H9 (cell line): ENCODE measurements at regions not wholly inside any gene's neighbourhood (a gene's known extent, or its start where the extent isn't known, plus 50 kb on each side); places are given as distances from the start of the nearest gene placed in this dataset.

Experiments used
- DNase-seq: peaks from one replicate; pipeline ENCODE4 v3.0.0-alpha.2; 2017
- H2AFZ ChIP-seq: one replicate; pipeline ENCODE4 v1.6.1; 2013; ENCODE audit warnings: mild to moderate bottlenecking, low read length, control low read depth, moderate library complexity
- H2AK5ac ChIP-seq: 2 replicates; pipeline ENCODE4 v1.6.1; 2013; ENCODE audit warnings: low read length, control low read depth, mixed read lengths; ENCODE audit not compliant: insufficient read length
- H2BK120ac ChIP-seq: one replicate; pipeline ENCODE4 v1.6.1; 2013; ENCODE audit warnings: low read depth, mild to moderate bottlenecking, low read length, control low read depth, inconsistent platforms; ENCODE audit not compliant: poor library complexity, severe bottlenecking
- H2BK12ac ChIP-seq: 2 replicates; pipeline ENCODE4 v1.6.1; 2013; ENCODE audit warnings: low read length, control low read depth, mixed read lengths, low read depth; ENCODE audit not compliant: insufficient read length
- H2BK15ac ChIP-seq: 2 replicates; pipeline ENCODE4 v1.6.1; 2013; ENCODE audit warnings: low read depth, low read length, control low read depth
- H2BK20ac ChIP-seq: one replicate; pipeline ENCODE4 v1.6.1; 2013; ENCODE audit warnings: low read depth, mild to moderate bottlenecking, low read length, control low read depth, inconsistent platforms; ENCODE audit not compliant: poor library complexity, severe bottlenecking
- H2BK5ac ChIP-seq: 2 replicates; pipeline ENCODE4 v1.6.1; 2013; ENCODE audit warnings: low read length, control low read depth, mixed read lengths; ENCODE audit not compliant: insufficient read length
- H3K14ac ChIP-seq: 2 replicates; pipeline ENCODE4 v1.6.1; 2013; ENCODE audit warnings: low read length, control low read depth; ENCODE audit not compliant: insufficient read depth
- H3K18ac ChIP-seq: 2 replicates; pipeline ENCODE4 v1.6.1; 2013; ENCODE audit warnings: low read depth, mild to moderate bottlenecking, mixed read lengths, low read length, control low read depth; ENCODE audit not compliant: insufficient read length
- H3K23ac ChIP-seq: 2 replicates; pipeline ENCODE4 v1.6.1; 2013; ENCODE audit warnings: low read length, control low read depth, mixed read lengths, low read depth; ENCODE audit not compliant: insufficient read length
- H3K23me2 ChIP-seq: 2 replicates; pipeline ENCODE4 v1.6.1; 2013; ENCODE audit warnings: low read depth, mild to moderate bottlenecking, mixed read lengths, low read length, control low read depth; ENCODE audit not compliant: insufficient read length, poor library complexity, severe bottlenecking
- H3K27ac ChIP-seq: 2 replicates; pipeline ENCODE4 v1.5.1; 2013; ENCODE audit warnings: low read length, control low read depth, mixed read lengths, low read depth; ENCODE audit not compliant: insufficient read length
- H3K27me3 ChIP-seq: 2 replicates; pipeline ENCODE4 v1.6.1; 2013; ENCODE audit warnings: low read length, control low read depth, inconsistent platforms; ENCODE audit not compliant: insufficient read depth
- H3K4ac ChIP-seq: 2 replicates; pipeline ENCODE4 v1.6.1; 2013; ENCODE audit warnings: low read depth, mild to moderate bottlenecking, control low read depth, inconsistent platforms, low read length, moderate library complexity
- H3K4me1 ChIP-seq: 2 replicates; pipeline ENCODE4 v1.6.1; 2013; ENCODE audit warnings: low read length, control low read depth, inconsistent platforms; ENCODE audit not compliant: insufficient read depth
- H3K4me2 ChIP-seq: 2 replicates; pipeline ENCODE4 v1.6.1; 2013; ENCODE audit warnings: low read length, control low read depth, mixed read lengths; ENCODE audit not compliant: insufficient read length, insufficient read depth
- H3K56ac ChIP-seq: 2 replicates; pipeline ENCODE4 v1.6.1; 2013; ENCODE audit warnings: low read depth, mild to moderate bottlenecking, mixed read lengths, low read length, control low read depth; ENCODE audit not compliant: insufficient read length
- H3K79me1 ChIP-seq: 2 replicates; pipeline ENCODE4 v1.6.1; 2013; ENCODE audit warnings: low read depth, mild to moderate bottlenecking, moderate library complexity, low read length, control low read depth, inconsistent platforms; ENCODE audit not compliant: insufficient read depth, poor library complexity, severe bottlenecking
- H3K79me2 ChIP-seq: 2 replicates; pipeline ENCODE4 v1.6.1; 2013; ENCODE audit warnings: low read length, control low read depth, inconsistent platforms; ENCODE audit not compliant: insufficient read depth
- H3K9ac ChIP-seq: 2 replicates; pipeline ENCODE4 v1.6.1; 2013; ENCODE audit warnings: low read length, control low read depth, mixed read lengths; ENCODE audit not compliant: insufficient read length; ENCODE audit errors: extremely low read depth
- H3K9me3 ChIP-seq: one replicate; pipeline ENCODE4 v1.6.1; 2013; ENCODE audit warnings: low read depth, low read length, inconsistent platforms; ENCODE audit not compliant: control insufficient read depth
- H3T11ph ChIP-seq: one replicate; pipeline ENCODE4 v1.6.1; 2013; ENCODE audit warnings: mild to moderate bottlenecking, low read length, control low read depth, inconsistent platforms
- H4K20me1 ChIP-seq: one replicate; pipeline ENCODE4 v1.6.1; 2013; ENCODE audit not compliant: control insufficient read depth, insufficient read length, insufficient read depth
- H4K5ac ChIP-seq: 2 replicates; pipeline ENCODE4 v1.6.1; 2013; ENCODE audit warnings: low read depth, mild to moderate bottlenecking, mixed read lengths, low read length, control low read depth; ENCODE audit not compliant: insufficient read length
- H4K8ac ChIP-seq: replicated peaks from 2 replicates; pipeline ENCODE4 v1.6.1; 2013; ENCODE audit warnings: low read length, control low read depth, mixed read lengths, low read depth; ENCODE audit not compliant: insufficient read length
- H4K91ac ChIP-seq: 2 replicates; pipeline ENCODE4 v1.6.1; 2013; ENCODE audit warnings: low read depth, mild to moderate bottlenecking, moderate library complexity, mixed read lengths, low read length, control low read depth; ENCODE audit not compliant: insufficient read length
- H3K27ac Mint-ChIP-seq, 3 experiments: 2 replicates in 2 of 3; 3 replicates in 1 of 3; pipeline ENCODE4 v1.8.0; 2020 to 2021; ENCODE audit warnings: mixed read lengths in 3 of 3, mild to moderate bottlenecking in 1 of 3, moderate library complexity in 1 of 3
- H3K27me3 Mint-ChIP-seq: 2 replicates; pipeline ENCODE4 v1.8.0; 2021; ENCODE audit warnings: low read depth, mild to moderate bottlenecking, moderate library complexity, mixed read lengths
- H3K36me3 Mint-ChIP-seq, 3 experiments: 2 replicates in 2 of 3; 3 replicates in 1 of 3; pipeline ENCODE4 v1.8.0; 2020 to 2021; ENCODE audit warnings: low read depth in 3 of 3, mixed read lengths in 3 of 3; ENCODE audit not compliant: insufficient read depth in 1 of 3
- H3K4me1 Mint-ChIP-seq, 2 experiments: 2 replicates each; pipeline ENCODE4 v1.8.0; 2020; ENCODE audit warnings: mixed read lengths in 2 of 2
- H3K4me3 Mint-ChIP-seq, 2 experiments: 2 replicates in 1 of 2; 3 replicates in 1 of 2; pipeline ENCODE4 v1.8.0; 2020 to 2021; ENCODE audit warnings: mild to moderate bottlenecking in 2 of 2, mixed read lengths in 2 of 2, moderate library complexity in 1 of 2
- H3K9me3 Mint-ChIP-seq, 2 experiments: 2 replicates in 1 of 2; 3 replicates in 1 of 2; pipeline ENCODE4 v1.8.0; 2020; ENCODE audit warnings: mild to moderate bottlenecking in 2 of 2, mixed read lengths in 2 of 2, moderate library complexity in 1 of 2
- CTCF ChIP-seq: fragments of 200-600 bp; sonication (generic); conservative IDR thresholded peaks from 3 replicates; pipeline ENCODE4 v1.8.0; 2021; ENCODE audit warnings: antibody characterized with exemption, mild to moderate bottlenecking
- WGBS: extraction: QIAGEN DNeasy Blood & Tissue Kit; methylation state at CpG from one replicate; pipeline ENCODE4 v1.1.7; 2013; ENCODE audit warnings: missing lambda C conversion rate, low lambda C conversion rate, mixed read lengths; ENCODE audit not compliant: insufficient read length; ENCODE audit errors: extremely low coverage; 5-methylcytosine and 5-hydroxymethylcytosine counted together

GRCh38 chr1:4224684-4225467 lies 324.8 kb upstream of the C1orf174 start:
- H3K9ac ChIP-seq = no peak overlapping the region
- no peaks in the 10 kb centered on the region for H3K23me2 ChIP-seq
- no peaks in the 10 kb centered on the region for H3K79me1 ChIP-seq
- H2AFZ ChIP-seq = no peak overlapping the region
- Mint-ChIP-seq H3K36me3 (no peaks in the 10 kb centered on the region; a peak in 1 of 7 replicates), H3K27me3 (peaks cover 4% of the 10 kb centered on the region), H3K4me3 (no peak overlapping the region), H3K4me1 (no peaks in the 10 kb centered on the region), H3K27ac (no peak overlapping the region), H3K9me3 (peaks cover 0 to 4% of the 10 kb centered on the region in 2 experiments; a peak in 2 of 5 replicates)
- no peaks in the 10 kb centered on the region for H3K79me2 ChIP-seq
- H3K14ac ChIP-seq = no peak overlapping the region
- no peak overlapping the region for H3K4me2 ChIP-seq
- H3K56ac ChIP-seq = no peak overlapping the region
- DNase-seq = no peak
- H2BK20ac ChIP-seq = no peak overlapping the region
- no peak overlapping the region for H2AK5ac ChIP-seq
- no peak overlapping the region for H2BK120ac ChIP-seq
- no peak for TF ChIP-seq CTCF
- no peak overlapping the region for H3T11ph ChIP-seq
- H3K27ac ChIP-seq = no peak overlapping the region
- H2BK5ac ChIP-seq = no peak overlapping the region
- no peak overlapping the region for H2BK12ac ChIP-seq
- H4K8ac ChIP-seq = no peak overlapping the region
- no peaks in the 10 kb centered on the region for H3K27me3 ChIP-seq
- no peaks in the 10 kb centered on the region for H4K20me1 ChIP-seq
- H3K18ac ChIP-seq = no peak overlapping the region
- no peak overlapping the region for H3K23ac ChIP-seq
- no peak overlapping the region for H2BK15ac ChIP-seq
- no peak overlapping the region for H4K91ac ChIP-seq
- no CpG with 5 or more reads among the region's 18 CpGs for WGBS
- no peaks in the 10 kb centered on the region for H3K9me3 ChIP-seq
- no peak overlapping the region for H3K4ac ChIP-seq
- H3K4me1 ChIP-seq = no peaks in the 10 kb centered on the region
- no peak overlapping the region for H4K5ac ChIP-seq
